Upper lobe of left lung (tissue), 6 donors: ENCODE measurements at regions not wholly inside any gene's neighbourhood (a gene's known extent, or its start where the extent isn't known, plus 50 kb on each side); places are given as distances from the start of the nearest gene placed in this dataset.

Experiments used
- ATAC-seq, 2 donors: fragments of 200-7000 bp; cut with Tn5 transposase; one replicate each; pipeline ENCODE4 v1.9.1; 2022; ENCODE audit warnings: mild to moderate bottlenecking in 2 of 2, moderate library complexity in 2 of 2; ENCODE audit not compliant: low FRiP score in 2 of 2
- DNase-seq, 2 donors: peaks; one replicate each; pipeline ENCODE4 v3.0.0-alpha.2; 2019 to 2020
- H3K27ac ChIP-seq, 4 donors: fragments of 200-600 bp; sonication (generic); one replicate each; pipeline ENCODE4 v1.5.1; 2016 to 2019
- H3K27me3 ChIP-seq, 4 donors: fragments of 200-600 bp; sonication (generic); one replicate each; pipeline ENCODE4 v1.5.1; 2017 to 2019
- H3K36me3 ChIP-seq, 4 donors: fragments of 200-600 bp; sonication (generic); one replicate each; pipeline ENCODE4 v1.5.1; 2016 to 2019
- H3K4me1 ChIP-seq, 4 donors: fragments of 200-600 bp; sonication (generic); one replicate each; pipeline ENCODE4 v1.5.1; 2018 to 2019
- H3K4me3 ChIP-seq, 4 donors: fragments of 200-600 bp; sonication (generic); one replicate each; pipeline ENCODE4 v1.5.1; 2017 to 2019; ENCODE audit warnings: mild to moderate bottlenecking in 2 of 4, moderate library complexity in 1 of 4
- H3K9me3 ChIP-seq, 4 donors: fragments of 200-600 bp; sonication (generic); one replicate each; pipeline ENCODE4 v1.5.1; 2018 to 2019
- EP300 ChIP-seq, 4 donors: sonication (generic); formaldehyde crosslinking; IDR thresholded peaks; one replicate each; pipeline ENCODE4 v1.5.1; 2017; ENCODE audit warnings: antibody characterized with exemption in 4 of 4, control low read depth in 2 of 4
- POLR2A ChIP-seq, 4 donors: fragments of 450-650 bp; IDR thresholded peaks; one replicate each; pipeline ENCODE4 v1.5.1; 2016 to 2017; ENCODE audit warnings: antibody characterized with exemption in 4 of 4, mild to moderate bottlenecking in 2 of 4
- POLR2AphosphoS5 ChIP-seq, 2 donors: sonication (generic); formaldehyde crosslinking; IDR thresholded peaks; one replicate each; pipeline ENCODE4 v1.5.1; 2017; ENCODE audit warnings: antibody characterized with exemption in 2 of 2
- WGBS, 2 donors: methylation state at CpG; one replicate each; pipeline ENCODE4 v1.1.5; 2017 to 2018; 5-methylcytosine and 5-hydroxymethylcytosine counted together
- TF ChIP-seq, protein P1 (sequence below), 6 experiments: fragments of 450-650 bp in 4 of 6; fragments of 200-600 bp in 2 of 6; sonication (generic) in 2 of 6; IDR thresholded peaks; one replicate each; pipeline ENCODE4 v1.5.1; 2016 to 2019; ENCODE audit warnings: antibody characterized with exemption in 6 of 6
- donor health status: DM: no; HTN: no; CAD: no; lungs with moderate emphysema.
- donor health status: DM: no; HTN: yes; CAD: no; lungs with severe emphysema.

- TF ChIP-seq POLR2A (IDR thresholded peaks at IDR 0.05) (no peak), POLR2AphosphoS5 (IDR thresholded peaks at IDR 0.05) (no peak), EP300 (IDR thresholded peaks at IDR 0.05) (no peak)
- TF ChIP-seq, protein P1, sequence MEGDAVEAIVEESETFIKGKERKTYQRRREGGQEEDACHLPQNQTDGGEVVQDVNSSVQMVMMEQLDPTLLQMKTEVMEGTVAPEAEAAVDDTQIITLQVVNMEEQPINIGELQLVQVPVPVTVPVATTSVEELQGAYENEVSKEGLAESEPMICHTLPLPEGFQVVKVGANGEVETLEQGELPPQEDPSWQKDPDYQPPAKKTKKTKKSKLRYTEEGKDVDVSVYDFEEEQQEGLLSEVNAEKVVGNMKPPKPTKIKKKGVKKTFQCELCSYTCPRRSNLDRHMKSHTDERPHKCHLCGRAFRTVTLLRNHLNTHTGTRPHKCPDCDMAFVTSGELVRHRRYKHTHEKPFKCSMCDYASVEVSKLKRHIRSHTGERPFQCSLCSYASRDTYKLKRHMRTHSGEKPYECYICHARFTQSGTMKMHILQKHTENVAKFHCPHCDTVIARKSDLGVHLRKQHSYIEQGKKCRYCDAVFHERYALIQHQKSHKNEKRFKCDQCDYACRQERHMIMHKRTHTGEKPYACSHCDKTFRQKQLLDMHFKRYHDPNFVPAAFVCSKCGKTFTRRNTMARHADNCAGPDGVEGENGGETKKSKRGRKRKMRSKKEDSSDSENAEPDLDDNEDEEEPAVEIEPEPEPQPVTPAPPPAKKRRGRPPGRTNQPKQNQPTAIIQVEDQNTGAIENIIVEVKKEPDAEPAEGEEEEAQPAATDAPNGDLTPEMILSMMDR (IDR thresholded peaks at IDR 0.05) = no peak
- Histone ChIP-seq H3K4me1 (no peaks in the 10 kb centered on the region), H3K27ac (no peak overlapping the region), H3K36me3 (no peaks in the 10 kb centered on the region), H3K9me3 (peaks cover 4 to 19% (median 11%) of the 10 kb centered on the region in 4 donors), H3K27me3 (no peaks in the 10 kb centered on the region), H3K4me3 (no peak overlapping the region)
- WGBS, 2 donors = 59 to 74% methylated on average over 1 of the region's 1 CpG
- no peak for DNase-seq
- ATAC-seq = no peak
Measured at GRCh38 chr6:140018588-140018987, 644.1 kb upstream of the CITED2 start.

GRCh38 chr6:140017470-140017869 is 643.0 kb upstream of the CITED2 start:
- Histone ChIP-seq H3K27me3 (no peaks in the 10 kb centered on the region), H3K4me3 (no peak overlapping the region), H3K27ac (no peak overlapping the region), H3K9me3 (peaks cover 4 to 19% (median 11%) of the 10 kb centered on the region in 4 donors), H3K4me1 (no peaks in the 10 kb centered on the region), H3K36me3 (no peaks in the 10 kb centered on the region)
- DNase-seq (no peak), ATAC-seq (no peak)
- WGBS, 2 donors = 32 to 56% methylated on average over 1 of the region's 1 CpG
- no peak for TF ChIP-seq POLR2AphosphoS5 (IDR thresholded peaks at IDR 0.05)
- no peak for TF ChIP-seq EP300 (IDR thresholded peaks at IDR 0.05)
- no peak for TF ChIP-seq POLR2A (IDR thresholded peaks at IDR 0.05)
- TF ChIP-seq, protein P1 (IDR thresholded peaks at IDR 0.05) = no peak

DNA sequence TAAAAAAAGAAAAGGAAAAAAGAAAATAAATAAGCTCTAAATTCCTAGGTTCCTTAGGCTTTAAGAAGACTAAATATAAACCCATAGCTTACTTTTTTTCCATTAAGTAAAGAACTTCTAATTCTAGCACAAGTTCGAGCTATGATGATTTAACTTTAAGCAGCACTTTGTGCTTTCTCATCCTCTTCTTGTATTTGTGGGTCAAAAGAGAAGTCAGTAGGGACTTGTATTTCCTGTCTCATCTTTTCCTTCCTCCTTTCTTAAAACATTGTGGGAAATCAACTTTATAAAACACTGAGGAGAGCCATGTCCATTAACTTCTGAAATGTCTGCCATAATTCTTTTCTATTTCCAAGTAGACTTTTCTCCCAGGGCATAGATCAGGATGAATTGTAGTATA is 637.7 kb upstream of the CITED2 start:
- Histone ChIP-seq H3K27me3 (no peaks in the 10 kb centered on the region), H3K36me3 (no peaks in the 10 kb centered on the region), H3K27ac (no peak overlapping the region), H3K4me3 (no peak overlapping the region), H3K9me3 (no peaks in the 10 kb centered on the region), H3K4me1 (no peaks in the 10 kb centered on the region)
- ATAC-seq = no peak
- WGBS, 2 donors = 33 to 47% methylated on average over 1 of the region's 1 CpG
- TF ChIP-seq, protein P1 (IDR thresholded peaks at IDR 0.05) = no peak
- TF ChIP-seq EP300 (IDR thresholded peaks at IDR 0.05) (no peak), POLR2AphosphoS5 (IDR thresholded peaks at IDR 0.05) (no peak), POLR2A (IDR thresholded peaks at IDR 0.05) (no peak)
- no peak for DNase-seq

GRCh38 chr6:140011537-140011936 is 637.1 kb upstream of the CITED2 start:
- DNase-seq (no peak), ATAC-seq (no peak)
- H3K4me1 ChIP-seq = no peaks in the 10 kb centered on the region
- no peak overlapping the region for H3K27ac ChIP-seq
- no peak overlapping the region for H3K4me3 ChIP-seq
- no peaks in the 10 kb centered on the region for H3K27me3 ChIP-seq
- no peaks in the 10 kb centered on the region for H3K36me3 ChIP-seq
- WGBS, 2 donors = 67 to 76% methylated on average over 4 of the region's 4 CpGs
- TF ChIP-seq, protein P1 (IDR thresholded peaks at IDR 0.05) = no peak
- no peaks in the 10 kb centered on the region for H3K9me3 ChIP-seq

DNA sequence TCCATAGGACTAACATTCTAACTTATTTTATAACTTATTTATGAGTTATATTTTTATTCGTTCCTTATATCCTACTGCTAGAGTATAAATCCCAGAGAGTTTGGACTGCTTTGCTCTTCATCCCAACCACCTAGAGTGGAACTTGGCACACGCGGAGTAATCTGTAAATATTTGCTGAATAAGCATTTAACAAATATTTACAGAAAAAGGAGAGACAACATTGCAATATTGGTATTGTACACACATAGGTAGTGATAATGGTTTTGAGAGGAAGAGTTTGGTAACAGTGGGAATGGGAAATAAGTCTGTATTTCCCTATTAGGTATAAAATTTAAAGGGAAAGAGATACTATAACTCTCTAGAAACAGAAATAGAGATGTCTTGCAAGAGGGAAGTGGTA is 634.8 kb upstream of the CITED2 start:
- no peaks in the 10 kb centered on the region for H3K27me3 ChIP-seq
- H3K4me1 ChIP-seq = no peaks in the 10 kb centered on the region
- ATAC-seq (no peak), DNase-seq (no peak)
- 84% methylated on average over 3 of the region's 3 CpGs for WGBS, 2 donors
- no peaks in the 10 kb centered on the region for H3K9me3 ChIP-seq
- H3K4me3 ChIP-seq = no peak overlapping the region
- TF ChIP-seq, protein P1 (IDR thresholded peaks at IDR 0.05) = no peak
- TF ChIP-seq EP300 (IDR thresholded peaks at IDR 0.05) = no peak
- no peak for TF ChIP-seq POLR2A (IDR thresholded peaks at IDR 0.05)
- TF ChIP-seq POLR2AphosphoS5 (IDR thresholded peaks at IDR 0.05) = no peak
- H3K27ac ChIP-seq = no peak overlapping the region
- H3K36me3 ChIP-seq = no peaks in the 10 kb centered on the region
